Occipital lobe (tissue), 1 donor: ENCODE measurements at regions not wholly inside any gene's neighbourhood (a gene's known extent, or its start where the extent isn't known, plus 50 kb on each side); places are given as distances from the start of the nearest gene placed in this dataset.
A peak's percentile ranks its signal among the peaks of the same experiment; 100 is the strongest.

Source experiments
- DNase-seq: peaks from one replicate; lab custom pipeline; 2025; lab: John Stamatoyannopoulos, UW

DNA sequence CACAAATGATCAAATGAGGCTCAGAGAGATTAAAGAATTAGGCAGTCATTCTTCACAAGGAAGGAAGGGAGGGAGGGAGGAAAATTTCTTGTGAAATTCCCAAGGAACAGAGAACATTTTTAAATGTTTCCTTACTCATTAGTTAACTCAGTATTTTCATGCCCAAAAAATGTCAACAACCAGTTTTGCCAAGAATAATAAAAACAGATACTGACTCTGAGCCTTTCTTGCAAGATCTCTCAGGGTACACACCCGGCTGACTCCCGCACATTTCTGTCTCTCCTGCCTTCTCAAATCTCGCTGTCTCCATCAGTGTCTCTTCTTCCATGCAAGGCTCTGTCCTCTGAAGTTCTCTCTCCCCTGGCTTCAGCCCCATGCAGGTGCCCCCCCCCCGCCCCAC lies 265.9 kb downstream of the TJP1 start:
- DNase-seq: no peak

GRCh38 chr15:29554531-29554930 lies 267.7 kb downstream of the TJP1 start:
- no peak for DNase-seq

- no peak for DNase-seq
Observed at GRCh38 chr15:29550834-29551465, 271.3 kb downstream of the TJP1 start.

- no peak for DNase-seq
Observed at GRCh38 chr15:29548006-29548405, 274.3 kb downstream of the TJP1 start.

DNA sequence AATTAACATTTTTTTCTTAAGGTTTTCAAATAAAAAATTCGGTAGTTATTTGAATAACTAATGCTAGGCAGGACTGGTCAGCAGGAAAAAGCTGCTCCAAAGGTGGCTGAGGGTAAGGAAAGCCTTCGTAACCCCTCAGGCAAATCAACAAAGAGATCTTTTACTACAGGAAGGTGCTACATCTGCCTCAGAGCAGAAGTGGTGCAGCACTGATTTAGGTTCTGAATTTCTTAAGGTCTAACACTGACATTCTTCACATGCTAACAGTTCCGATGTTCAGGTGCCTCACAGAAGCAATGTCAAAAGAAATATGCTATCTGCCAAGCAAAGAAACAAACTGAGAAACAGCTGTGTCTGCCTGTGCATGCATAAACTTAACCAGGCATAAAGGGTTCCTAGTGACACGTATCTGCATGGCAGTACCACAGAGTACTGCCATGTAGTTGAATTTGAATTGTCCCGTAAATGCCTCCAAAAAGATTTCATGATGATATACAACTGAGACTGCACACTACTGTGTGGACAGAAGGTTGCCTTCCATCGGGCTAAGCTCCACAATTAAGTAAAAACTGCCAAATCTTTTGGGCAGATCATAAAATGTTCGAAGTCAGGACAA lies 275.0 kb upstream of the NSMCE3 start:
- no peak for DNase-seq

GRCh38 chr15:29542994-29543393 lies 273.4 kb upstream of the NSMCE3 start:
- DNase-seq: no peak

DNA sequence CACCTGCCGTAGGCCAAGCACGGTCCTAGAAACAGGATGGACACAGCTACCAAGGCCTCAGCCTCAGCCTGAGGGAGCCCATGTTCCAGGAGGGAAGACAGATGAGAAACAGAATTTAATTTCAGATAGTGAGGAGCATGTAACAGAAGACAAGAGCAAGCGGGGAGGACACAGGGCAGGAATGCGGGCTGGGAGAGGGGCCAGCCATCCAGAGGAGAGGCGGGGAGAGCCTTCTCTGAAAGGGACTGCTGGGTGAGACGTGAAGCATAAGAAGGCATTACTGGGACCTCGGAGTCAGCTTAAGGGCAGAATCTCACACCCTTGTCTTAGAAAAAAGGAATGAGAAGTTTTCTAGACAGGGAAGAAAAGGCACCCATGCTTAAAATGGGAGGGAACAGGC lies 271.7 kb upstream of the NSMCE3 start:
- DNase-seq: no peak

DNA sequence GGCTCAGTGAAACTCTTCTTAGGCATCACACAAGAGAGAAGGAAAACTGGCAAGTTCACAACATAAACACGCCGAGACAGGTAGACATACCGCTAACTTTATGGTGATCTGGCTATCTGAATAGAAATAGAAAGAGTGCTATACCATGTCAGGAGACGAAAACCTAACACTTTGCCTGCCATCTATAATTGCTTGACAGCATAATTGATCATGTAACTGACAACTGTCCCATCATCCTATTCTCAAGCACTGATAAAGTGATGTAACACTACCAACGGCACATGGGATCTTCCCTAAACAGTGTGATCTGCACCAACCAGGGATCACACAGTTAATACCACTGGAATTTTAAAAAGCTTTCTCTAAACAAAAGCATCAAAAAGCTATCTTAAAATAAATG lies 270.9 kb upstream of the NSMCE3 start:
- DNase-seq: no peak

GRCh38 chr15:29539736-29540135 lies 270.1 kb upstream of the NSMCE3 start:
- no peak for DNase-seq

DNA sequence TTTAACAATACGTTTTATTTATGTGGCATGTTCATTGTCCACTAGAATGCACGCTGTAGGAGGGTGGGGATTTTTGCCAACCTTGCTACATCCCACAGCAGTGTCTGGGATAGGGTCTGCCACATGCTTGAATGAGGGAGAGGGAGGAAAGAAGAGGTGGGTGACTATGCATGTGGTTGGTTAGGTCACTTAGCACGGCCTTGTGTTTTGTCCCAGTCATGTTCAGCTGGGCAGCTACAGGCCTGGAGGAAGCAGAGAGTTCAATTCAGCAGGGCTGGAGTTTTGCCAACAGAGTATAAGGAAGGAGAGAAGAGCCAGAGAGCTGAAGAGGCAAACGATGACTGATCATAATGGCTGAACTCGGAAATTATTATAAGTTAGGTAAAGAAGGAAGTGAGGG lies 268.4 kb upstream of the NSMCE3 start:
- no peak for DNase-seq

DNA sequence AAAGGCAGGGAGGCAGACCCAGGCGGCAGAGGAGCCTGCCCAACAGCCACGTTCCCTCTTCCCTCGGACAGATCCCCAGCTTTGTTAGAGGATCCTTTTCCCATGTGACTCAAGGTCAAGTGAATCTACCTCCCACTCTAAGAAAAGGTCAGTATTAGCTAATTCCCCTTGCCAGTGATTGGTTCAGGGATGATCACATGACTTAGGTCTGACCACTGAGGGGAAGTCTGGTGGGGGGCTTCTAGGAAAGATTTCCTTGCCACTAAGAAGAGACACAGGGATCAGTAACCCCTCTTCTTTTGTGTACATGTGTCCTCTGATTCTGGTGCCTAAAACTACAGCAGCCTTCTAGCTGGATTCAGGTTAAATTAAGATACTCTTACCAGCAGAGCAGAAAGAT lies 266.3 kb upstream of the NSMCE3 start:
- no peak for DNase-seq

- no peak for DNase-seq
Observed at GRCh38 chr15:29534378-29534777, 264.8 kb upstream of the NSMCE3 start.

- no peak for DNase-seq
Observed at GRCh38 chr15:29533647-29534046, 264.0 kb upstream of the NSMCE3 start.

GRCh38 chr15:29532296-29532695 lies 262.7 kb upstream of the NSMCE3 start:
- no peak for DNase-seq

DNA sequence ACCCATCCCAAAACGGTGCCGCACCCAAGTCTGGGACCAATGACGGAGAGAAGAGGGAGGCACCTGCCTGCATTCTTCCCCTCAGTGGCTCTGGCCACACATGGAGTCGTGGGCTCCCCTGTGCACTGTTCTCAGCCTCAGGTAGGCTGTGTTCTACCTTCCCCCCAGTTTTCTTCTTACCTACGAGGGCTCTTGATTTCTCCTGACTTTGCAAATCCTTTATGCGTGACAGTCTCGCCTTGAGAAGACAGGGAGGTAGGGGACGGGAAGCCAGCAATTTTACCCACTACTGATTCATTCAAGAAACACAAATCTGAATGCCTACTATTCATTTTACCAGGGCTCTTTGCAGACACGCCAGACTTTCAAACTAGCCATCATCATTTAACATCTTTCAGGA lies 261.3 kb upstream of the NSMCE3 start:
- no peak for DNase-seq

DNA sequence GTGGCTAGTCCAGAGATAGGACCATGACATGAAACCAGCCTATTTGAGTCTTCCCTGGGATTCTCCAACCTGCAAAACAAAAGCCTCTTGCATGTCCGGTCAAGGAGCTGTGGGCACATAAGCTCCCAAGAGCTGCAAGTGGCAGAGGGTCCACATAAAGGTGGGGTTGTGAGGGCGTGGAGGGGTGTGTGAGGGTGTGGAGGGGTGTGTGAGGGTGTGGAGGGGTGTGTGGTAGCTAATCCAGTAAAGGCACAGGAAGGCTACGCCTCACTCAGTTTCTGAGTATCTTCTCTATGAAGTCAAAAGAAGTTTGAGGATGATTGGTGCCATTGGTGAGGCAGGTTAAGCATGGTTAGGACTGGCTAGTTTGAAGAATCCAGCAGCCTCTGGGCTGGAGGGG lies 259.4 kb upstream of the NSMCE3 start:
- DNase-seq: no peak

DNA sequence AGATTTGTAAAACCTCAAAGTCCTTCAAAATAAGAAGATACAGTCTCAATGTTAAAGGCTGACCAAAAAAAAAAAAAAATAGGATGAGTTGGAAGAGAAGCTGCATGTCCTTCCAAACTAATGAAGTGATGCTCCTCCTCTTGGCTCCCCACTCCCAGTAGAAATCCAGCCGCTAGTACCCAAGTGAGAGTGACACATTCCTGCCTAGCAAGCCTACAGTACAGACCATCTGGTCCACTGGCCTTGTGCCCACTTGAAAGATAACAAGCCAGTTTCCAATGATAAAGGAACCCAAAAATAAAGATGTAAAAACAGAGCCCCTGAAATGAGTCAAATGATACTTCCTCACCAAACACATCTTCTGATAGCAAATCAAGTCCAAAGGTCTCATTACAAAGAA lies 258.7 kb upstream of the NSMCE3 start:
- peak; percentile 3 for DNase-seq

- DNase-seq: no peak
Observed at GRCh38 chr15:29526802-29527201, 257.2 kb upstream of the NSMCE3 start.

GRCh38 chr15:29522373-29523276 lies 253.0 kb upstream of the NSMCE3 start:
- DNase-seq: no peak

GRCh38 chr15:29518442-29518841 lies 248.8 kb upstream of the NSMCE3 start:
- DNase-seq: no peak

DNA sequence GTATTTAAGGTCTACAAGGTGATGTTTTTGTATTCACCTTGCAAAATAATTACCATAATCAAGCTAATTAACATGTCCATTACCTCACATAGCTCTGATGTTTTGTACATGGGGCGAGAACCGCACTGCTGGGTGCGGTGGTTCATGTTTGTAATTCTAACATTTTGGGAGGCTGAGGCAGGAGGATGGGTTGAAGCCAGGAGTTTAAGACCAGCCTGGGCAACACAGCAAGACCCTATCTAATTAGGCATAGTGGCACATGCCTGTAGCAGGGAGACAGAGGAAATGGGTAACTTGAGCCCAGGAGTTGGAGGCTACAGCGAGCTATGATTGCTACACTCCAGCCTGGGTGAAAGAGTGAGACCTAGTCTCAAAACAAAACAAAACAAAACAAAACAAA lies 248.2 kb upstream of the NSMCE3 start:
- DNase-seq: no peak

DNA sequence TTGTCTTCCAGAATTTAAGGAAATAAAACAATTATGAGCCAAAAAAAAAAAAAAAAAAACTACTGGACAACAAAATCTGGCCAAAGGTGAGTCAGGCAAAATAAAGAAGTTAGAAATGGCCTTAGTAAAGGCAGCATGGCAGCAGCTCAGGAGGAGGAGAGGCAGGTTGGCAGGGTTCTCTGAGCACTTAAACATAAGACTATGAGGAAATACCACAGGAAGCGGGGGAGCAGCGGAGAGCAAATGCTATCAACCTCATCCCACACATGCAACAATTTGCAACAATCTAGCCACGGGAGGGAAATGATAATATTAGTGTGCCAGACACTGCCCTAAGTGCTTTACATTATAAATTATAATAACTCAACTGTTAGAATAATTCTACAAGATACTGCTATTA lies 247.3 kb upstream of the NSMCE3 start:
- no peak for DNase-seq

- no peak for DNase-seq
Observed at GRCh38 chr15:29514926-29515325, 245.3 kb upstream of the NSMCE3 start.
